H1 (cell line): ENCODE measurements at regions not wholly inside any gene's neighbourhood (a gene's known extent, or its start where the extent isn't known, plus 50 kb on each side); places are given as distances from the start of the nearest gene placed in this dataset.

Experiments
- EP300 ChIP-seq, 2 experiments: IDR thresholded peaks; 1 replicate in 1 of 2; 2 replicates in 1 of 2; pipeline ENCODE4 v1.6.1; 2011 to 2012; ENCODE audit warnings: low read depth in 2 of 2, low read length in 2 of 2, mild to moderate bottlenecking in 2 of 2, borderline replicate concordance in 1 of 2, inconsistent platforms in 1 of 2, moderate library complexity in 1 of 2
- POLR2A ChIP-seq, 2 experiments: IDR thresholded peaks; 1 replicate in 1 of 2; 2 replicates in 1 of 2; pipeline ENCODE4 v1.6.1; 2011; ENCODE audit warnings: low read depth in 2 of 2, low read length in 2 of 2, mild to moderate bottlenecking in 2 of 2; ENCODE audit errors: control extremely low read depth in 1 of 2
- RXRA ChIP-seq: IDR thresholded peaks from 2 replicates; pipeline ENCODE4 v1.6.1; 2011; ENCODE audit warnings: low read depth, mild to moderate bottlenecking, low read length, moderate library complexity; ENCODE audit not compliant: insufficient read depth

DNA sequence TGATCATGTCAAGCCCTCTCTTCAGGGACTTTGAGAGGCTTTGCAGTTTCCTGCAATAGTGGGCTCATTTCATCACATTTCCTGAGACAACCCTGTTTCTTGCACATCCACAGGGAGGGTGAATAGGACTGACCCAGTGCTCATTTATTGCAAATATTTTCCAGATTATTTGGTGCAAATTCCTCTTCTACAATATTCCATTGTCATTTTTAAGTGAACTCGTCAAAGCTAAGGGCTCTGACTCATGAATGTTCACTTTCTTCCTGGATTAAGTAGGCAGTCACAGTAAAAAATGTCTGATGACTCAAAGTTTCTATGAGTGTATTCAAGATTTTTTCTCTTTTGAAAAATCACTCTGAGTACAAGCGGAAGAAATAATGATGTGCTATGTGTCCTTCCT, 225.5 kb upstream of the GALNT5 start (continued):
- no peak for TF ChIP-seq EP300 (IDR thresholded peaks at IDR 0.05; ENCODE audit: borderline replicate concordance in 1 of 2, low read depth in 2 of 2, low read length in 2 of 2)
- no peak for TF ChIP-seq RXRA
- no peak for TF ChIP-seq POLR2A (IDR thresholded peaks at IDR 0.05; ENCODE audit: control extremely low read depth in 1 of 2, low read depth in 2 of 2, low read length in 2 of 2)
